Osteocyte (in vitro differentiated cells): ENCODE measurements at regions not wholly inside any gene's neighbourhood (a gene's known extent, or its start where the extent isn't known, plus 50 kb on each side); places are given as distances from the start of the nearest gene placed in this dataset.

ENCODE experiments used
- DNase-seq: peaks from one replicate; pipeline ENCODE4 v3.0.0; 2021; ENCODE audit warnings: mixed read lengths; ENCODE audit not compliant: unreplicated experiment; ENCODE audit errors: extremely low spot score
- H3K27ac Mint-ChIP-seq: one replicate; pipeline ENCODE4 v1.8.0; 2021; ENCODE audit warnings: mild to moderate bottlenecking, mixed read lengths; ENCODE audit not compliant: unreplicated experiment
- H3K27me3 Mint-ChIP-seq: one replicate; pipeline ENCODE4 v1.8.0; 2021; ENCODE audit warnings: mixed read lengths; ENCODE audit not compliant: unreplicated experiment
- H3K36me3 Mint-ChIP-seq: one replicate; pipeline ENCODE4 v1.8.0; 2021; ENCODE audit warnings: mixed read lengths; ENCODE audit not compliant: unreplicated experiment
- H3K4me1 Mint-ChIP-seq: one replicate; pipeline ENCODE4 v1.8.0; 2021; ENCODE audit warnings: mixed read lengths; ENCODE audit not compliant: unreplicated experiment
- H3K4me3 Mint-ChIP-seq: one replicate; pipeline ENCODE4 v1.8.0; 2021; ENCODE audit warnings: mild to moderate bottlenecking, moderate library complexity, mixed read lengths; ENCODE audit not compliant: unreplicated experiment
- H3K9me3 Mint-ChIP-seq: one replicate; pipeline ENCODE4 v1.8.0; 2021; ENCODE audit warnings: mixed read lengths; ENCODE audit not compliant: unreplicated experiment
- TF ChIP-seq, protein P1 (sequence below): fragments of 200-600 bp; sonication (generic); IDR thresholded peaks from 2 replicates; pipeline ENCODE4 v1.5.0; 2021; ENCODE audit warnings: antibody characterized with exemption, mild to moderate bottlenecking, moderate library complexity

DNA sequence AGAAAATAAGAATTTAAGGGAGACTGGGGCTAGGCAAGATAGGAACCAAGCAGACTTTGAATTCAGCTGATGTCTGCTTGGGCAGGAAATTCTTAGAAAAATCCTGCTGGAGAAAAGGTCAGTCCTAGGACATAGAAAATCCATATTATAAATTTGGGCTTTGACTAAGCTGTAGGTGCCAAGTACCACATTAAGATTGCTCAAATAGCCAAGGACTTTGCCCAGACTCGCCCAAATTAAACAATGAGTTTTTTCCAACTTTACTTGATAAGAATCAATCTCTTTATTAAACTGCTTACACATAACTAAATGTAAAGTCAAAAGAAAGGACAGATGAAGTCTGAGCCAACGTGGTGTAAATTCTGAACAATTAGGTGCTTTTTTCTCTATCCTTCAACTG, 95.4 kb downstream of the FUNDC1 start:
- H3K4me1 Mint-ChIP-seq = no peaks in the 10 kb centered on the region
- no peak overlapping the region for H3K27ac Mint-ChIP-seq
- TF ChIP-seq, protein P1, sequence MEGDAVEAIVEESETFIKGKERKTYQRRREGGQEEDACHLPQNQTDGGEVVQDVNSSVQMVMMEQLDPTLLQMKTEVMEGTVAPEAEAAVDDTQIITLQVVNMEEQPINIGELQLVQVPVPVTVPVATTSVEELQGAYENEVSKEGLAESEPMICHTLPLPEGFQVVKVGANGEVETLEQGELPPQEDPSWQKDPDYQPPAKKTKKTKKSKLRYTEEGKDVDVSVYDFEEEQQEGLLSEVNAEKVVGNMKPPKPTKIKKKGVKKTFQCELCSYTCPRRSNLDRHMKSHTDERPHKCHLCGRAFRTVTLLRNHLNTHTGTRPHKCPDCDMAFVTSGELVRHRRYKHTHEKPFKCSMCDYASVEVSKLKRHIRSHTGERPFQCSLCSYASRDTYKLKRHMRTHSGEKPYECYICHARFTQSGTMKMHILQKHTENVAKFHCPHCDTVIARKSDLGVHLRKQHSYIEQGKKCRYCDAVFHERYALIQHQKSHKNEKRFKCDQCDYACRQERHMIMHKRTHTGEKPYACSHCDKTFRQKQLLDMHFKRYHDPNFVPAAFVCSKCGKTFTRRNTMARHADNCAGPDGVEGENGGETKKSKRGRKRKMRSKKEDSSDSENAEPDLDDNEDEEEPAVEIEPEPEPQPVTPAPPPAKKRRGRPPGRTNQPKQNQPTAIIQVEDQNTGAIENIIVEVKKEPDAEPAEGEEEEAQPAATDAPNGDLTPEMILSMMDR = no peak
- DNase-seq = no peak
- no peak overlapping the region for H3K4me3 Mint-ChIP-seq
- H3K36me3 Mint-ChIP-seq = no peaks in the 10 kb centered on the region
- H3K27me3 Mint-ChIP-seq = no peaks in the 10 kb centered on the region
- H3K9me3 Mint-ChIP-seq = peaks cover 6% of the 10 kb centered on the region

DNA sequence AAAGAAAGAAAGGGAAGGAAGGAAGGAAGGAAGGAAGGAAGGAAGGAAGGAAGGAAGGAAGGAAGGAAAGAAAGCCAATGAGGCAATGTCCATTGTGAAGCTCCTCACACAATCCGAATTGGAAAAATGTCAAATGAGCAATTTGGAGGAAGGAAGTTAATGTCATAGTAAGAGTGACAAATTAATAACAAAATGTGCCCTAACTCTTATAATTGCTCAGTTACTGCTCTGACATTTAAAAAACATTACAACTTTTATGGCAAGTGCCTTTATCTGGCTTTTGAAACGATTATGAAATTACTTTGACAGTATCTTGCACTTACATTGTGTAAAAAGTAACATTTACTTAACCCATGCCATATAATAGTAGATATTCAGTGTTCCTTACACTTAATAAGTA, 96.5 kb upstream of the EFHC2 start:
- Mint-ChIP-seq H3K27me3 (no peaks in the 10 kb centered on the region), H3K36me3 (no peaks in the 10 kb centered on the region), H3K4me3 (no peak overlapping the region), H3K9me3 (peaks cover 19% of the 10 kb centered on the region), H3K27ac (no peak overlapping the region), H3K4me1 (no peaks in the 10 kb centered on the region)
- DNase-seq = no peak
- TF ChIP-seq, protein P1 = no peak

DNA sequence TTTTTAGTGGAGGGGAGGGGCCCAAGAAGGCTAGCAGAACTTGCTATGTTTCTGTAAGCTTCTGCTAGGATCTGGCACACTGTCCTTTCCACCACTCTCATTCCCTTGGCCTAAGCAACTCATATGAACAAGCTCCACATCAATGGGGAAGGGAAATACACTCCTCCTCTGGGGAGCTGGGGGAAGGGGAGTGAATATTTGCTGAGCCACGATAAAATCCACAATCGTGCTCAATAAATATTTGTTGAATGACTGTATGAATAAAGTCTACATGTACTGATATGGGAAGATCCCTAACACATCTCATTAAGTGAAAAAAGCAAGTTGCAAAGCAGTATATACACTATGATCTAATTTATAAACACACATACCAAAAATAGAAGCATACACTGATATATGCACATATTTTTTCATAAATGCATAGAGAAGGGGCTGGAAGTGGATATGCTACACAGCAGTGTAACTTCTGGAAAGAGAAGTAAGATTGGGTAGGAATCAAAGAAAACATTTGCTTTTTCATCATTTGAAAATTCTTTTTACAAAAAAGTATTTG, 95.8 kb upstream of the EFHC2 start:
- DNase-seq = no peak
- TF ChIP-seq, protein P1 = no peak

DNA sequence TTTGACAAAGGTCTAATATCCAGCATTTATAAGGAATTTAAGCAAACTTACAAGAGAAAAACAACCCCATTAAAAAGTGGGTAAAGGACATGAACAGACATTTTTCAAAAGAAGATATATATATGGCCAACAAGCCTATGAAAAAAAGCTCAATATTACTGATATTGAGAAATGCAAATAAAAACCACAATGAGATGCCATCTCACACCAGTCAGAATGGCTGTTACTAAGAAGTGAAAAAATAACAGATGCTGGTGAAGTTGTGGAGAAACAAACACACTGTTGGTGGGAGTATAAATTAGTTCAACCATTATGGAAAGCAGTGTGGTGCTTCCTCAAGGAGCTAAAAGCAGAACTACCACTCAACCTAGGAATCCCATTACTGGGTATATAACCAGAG, 91.6 kb upstream of the EFHC2 start:
- H3K4me3 Mint-ChIP-seq = no peak overlapping the region
- no peaks in the 10 kb centered on the region for H3K27me3 Mint-ChIP-seq
- DNase-seq = no peak
- H3K4me1 Mint-ChIP-seq = no peaks in the 10 kb centered on the region
- no peaks in the 10 kb centered on the region for H3K36me3 Mint-ChIP-seq
- TF ChIP-seq, protein P1 = no peak
- H3K27ac Mint-ChIP-seq = no peak overlapping the region
- peaks cover 30% of the 10 kb centered on the region for H3K9me3 Mint-ChIP-seq

More for the DNA sequence above, 95.8 kb upstream of the EFHC2 start:
- peaks cover 23% of the 10 kb centered on the region for H3K9me3 Mint-ChIP-seq
- no peak overlapping the region for H3K4me3 Mint-ChIP-seq
- H3K27me3 Mint-ChIP-seq = no peaks in the 10 kb centered on the region
- no peaks in the 10 kb centered on the region for H3K4me1 Mint-ChIP-seq
- no peak overlapping the region for H3K27ac Mint-ChIP-seq
- no peaks in the 10 kb centered on the region for H3K36me3 Mint-ChIP-seq

DNA sequence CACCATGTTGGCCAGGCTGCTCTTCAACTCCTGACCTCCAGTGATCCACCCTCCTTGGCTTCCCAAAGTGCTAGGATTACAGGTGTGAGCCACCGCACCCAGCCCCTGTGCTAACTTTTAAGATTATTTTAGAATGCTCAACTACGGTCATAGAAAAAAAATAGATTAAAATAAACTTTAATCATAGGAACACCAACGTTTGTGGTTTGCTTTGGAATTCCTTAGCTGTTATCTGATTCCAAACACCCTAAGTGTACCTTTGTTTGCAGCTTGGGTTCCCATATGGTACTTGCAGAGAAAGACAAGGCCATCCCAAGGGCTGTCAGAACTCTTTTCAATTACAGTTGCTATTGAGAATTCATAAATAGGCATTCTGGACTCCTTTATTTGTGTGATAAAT, 90.1 kb upstream of the EFHC2 start:
- H3K4me3 Mint-ChIP-seq = no peak overlapping the region
- TF ChIP-seq, protein P1 = no peak
- no peaks in the 10 kb centered on the region for H3K4me1 Mint-ChIP-seq
- no peak for DNase-seq
- peaks cover 31% of the 10 kb centered on the region for H3K9me3 Mint-ChIP-seq
- no peak overlapping the region for H3K27ac Mint-ChIP-seq
- H3K27me3 Mint-ChIP-seq = no peaks in the 10 kb centered on the region
- no peaks in the 10 kb centered on the region for H3K36me3 Mint-ChIP-seq
